C4-2B (cell line): ENCODE measurements at regions not wholly inside any gene's neighbourhood (a gene's known extent, or its start where the extent isn't known, plus 50 kb on each side); places are given as distances from the start of the nearest gene placed in this dataset.

Source experiments
- H3K27ac ChIP-seq: fragments of 450-650 bp; 2 replicates; pipeline ENCODE4 v1.5.1; 2017
- CTCF ChIP-seq: fragments of 450-650 bp; conservative IDR thresholded peaks from 2 replicates; pipeline ENCODE4 v1.5.1; 2017; ENCODE audit warnings: mild to moderate bottlenecking
- ZFX ChIP-seq: fragments of 450-650 bp; IDR thresholded peaks from 2 replicates; pipeline ENCODE4 v1.6.1; 2017

DNA sequence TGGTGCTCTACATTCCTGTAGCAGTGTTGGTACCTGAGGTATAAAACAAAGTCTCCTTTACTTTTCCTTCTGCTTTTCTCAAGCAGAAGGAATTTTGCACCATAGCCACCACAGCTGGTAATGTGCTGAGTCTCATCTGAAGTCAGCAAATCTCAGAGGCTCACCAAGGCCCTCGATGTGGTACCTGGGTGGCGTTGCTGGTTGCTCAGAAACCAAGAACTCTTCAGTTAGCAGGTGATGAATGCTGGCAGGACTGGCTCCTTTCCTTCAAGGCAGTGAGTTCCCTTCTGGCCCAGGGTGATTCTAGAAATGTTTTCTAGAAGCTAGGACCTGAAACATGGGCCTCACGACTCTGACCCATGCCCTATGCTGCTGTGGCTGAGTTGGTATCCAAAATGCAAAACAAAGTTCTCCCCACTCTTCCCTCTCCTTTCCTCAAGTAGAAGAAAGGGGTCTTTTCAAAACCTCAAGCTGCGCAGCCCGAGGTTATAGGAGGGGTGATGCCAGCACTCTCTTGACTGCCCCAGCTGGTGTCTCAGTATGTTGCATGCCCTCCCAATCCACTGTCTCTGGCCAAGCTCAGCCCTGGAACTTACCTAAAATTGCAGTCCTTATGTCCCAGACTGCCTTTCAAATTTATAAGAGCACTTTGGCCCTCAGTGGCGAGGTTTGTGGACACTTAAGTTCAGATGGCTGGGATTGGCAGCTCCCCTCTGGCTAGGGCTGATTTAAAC lies 592.3 kb downstream of the FRK start:
- H3K27ac ChIP-seq = no peak overlapping the region

DNA sequence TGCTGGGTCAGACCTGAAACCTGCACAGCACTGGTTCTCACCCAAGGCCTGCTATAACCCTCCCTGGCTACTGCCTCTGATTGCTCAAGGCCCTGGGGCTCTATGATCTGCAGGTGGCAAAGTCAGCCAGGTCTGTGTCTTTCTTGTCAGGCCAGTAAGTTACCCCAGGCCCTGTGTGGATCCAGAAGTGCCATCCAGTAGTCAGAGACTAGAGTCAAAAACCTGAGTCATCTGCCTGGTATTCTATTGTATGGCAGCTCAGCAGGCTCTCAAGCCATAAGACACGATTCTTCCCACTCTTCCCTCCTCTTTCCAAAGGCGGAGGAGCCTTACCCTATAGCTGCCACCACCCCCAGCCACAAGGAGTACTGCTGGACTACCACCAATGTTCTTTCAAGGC lies 593.0 kb downstream of the FRK start:
- TF ChIP-seq ZFX (no peak), CTCF (no peak)
- H3K27ac ChIP-seq = no peak overlapping the region

More for the DNA sequence above, 592.3 kb downstream of the FRK start:
- TF ChIP-seq CTCF = no peak
- TF ChIP-seq ZFX = no peak

DNA sequence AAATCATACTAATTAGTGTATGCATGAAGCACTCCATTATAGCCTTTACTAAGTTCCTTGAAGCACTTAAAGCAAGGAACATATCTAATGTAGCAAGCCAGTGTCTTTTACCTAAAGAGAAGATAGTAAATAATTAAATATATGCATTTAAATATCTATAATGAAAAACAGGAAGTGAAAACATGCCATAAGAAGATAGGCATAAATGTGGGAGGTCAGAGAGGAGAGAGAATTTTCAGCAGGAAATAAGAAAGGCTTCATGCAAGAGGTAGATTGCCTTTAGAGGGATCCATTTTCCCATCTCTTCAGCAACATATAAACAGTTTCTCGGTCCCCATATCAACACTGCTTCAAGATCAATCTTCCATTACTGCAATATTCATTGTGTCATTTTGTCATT lies 599.8 kb downstream of the FRK start:
- TF ChIP-seq ZFX = no peak
- no peak for TF ChIP-seq CTCF
- no peak overlapping the region for H3K27ac ChIP-seq

- H3K27ac ChIP-seq = no peak overlapping the region
- TF ChIP-seq ZFX (no peak), CTCF (no peak)
These were observed 603.8 kb downstream of the FRK start for GRCh38 chr6:115456848-115457247.

GRCh38 chr6:115443825-115444478 lies 616.7 kb downstream of the FRK start:
- H3K27ac ChIP-seq = no peak overlapping the region

GRCh38 chr6:115442323-115442722 lies 618.4 kb downstream of the FRK start:
- no peak for TF ChIP-seq CTCF
- TF ChIP-seq ZFX = no peak
- no peak overlapping the region for H3K27ac ChIP-seq

More at GRCh38 chr6:115443825-115444478, 616.7 kb downstream of the FRK start:
- TF ChIP-seq ZFX (no peak), CTCF (no peak)

- TF ChIP-seq ZFX (no peak), CTCF (no peak)
These were observed 619.0 kb downstream of the FRK start for GRCh38 chr6:115441651-115442050.

More at GRCh38 chr6:115441651-115442050, 619.0 kb downstream of the FRK start:
- H3K27ac ChIP-seq = no peak overlapping the region
